Ishikawa (cell line): ENCODE measurements at regions not wholly inside any gene's neighbourhood (a gene's known extent, or its start where the extent isn't known, plus 50 kb on each side); places are given as distances from the start of the nearest gene placed in this dataset.

Source experiments
- CEBPB ChIP-seq: IDR thresholded peaks from 2 replicates; pipeline ENCODE4 v1.6.1; 2012
- CREB1 ChIP-seq: IDR thresholded peaks from 2 replicates; pipeline ENCODE4 v1.6.1; 2012; ENCODE audit warnings: low read depth
- EGR1 ChIP-seq: IDR thresholded peaks from 2 replicates; pipeline ENCODE4 v1.6.1; 2012
- EP300 ChIP-seq: IDR thresholded peaks from 2 replicates; pipeline ENCODE4 v1.6.1; 2012; ENCODE audit warnings: borderline replicate concordance
- FOXM1 ChIP-seq: IDR thresholded peaks from 2 replicates; pipeline ENCODE4 v1.6.1; 2012; ENCODE audit warnings: low read depth, borderline replicate concordance
- MAX ChIP-seq: IDR thresholded peaks from 2 replicates; pipeline ENCODE4 v1.6.1; 2012
- RAD21 ChIP-seq: IDR thresholded peaks from 2 replicates; pipeline ENCODE4 v1.6.1; 2012; ENCODE audit warnings: low read depth
- TAF1 ChIP-seq: IDR thresholded peaks from 2 replicates; pipeline ENCODE4 v1.6.1; 2012; ENCODE audit warnings: low read depth, mild to moderate bottlenecking
- TEAD4 ChIP-seq: IDR thresholded peaks from 2 replicates; pipeline ENCODE4 v1.6.1; 2012
- YY1 ChIP-seq: IDR thresholded peaks from 2 replicates; pipeline ENCODE4 v1.6.1; 2012; ENCODE audit warnings: low read depth
- ZBTB7A ChIP-seq: IDR thresholded peaks from 2 replicates; pipeline ENCODE4 v1.6.1; 2012; ENCODE audit warnings: low read depth

- no peak for TF ChIP-seq MAX
- no peak for TF ChIP-seq EP300
- TF ChIP-seq CEBPB = no peak
- TF ChIP-seq FOXM1 = no peak
- TF ChIP-seq TAF1 = no peak
- TF ChIP-seq ZBTB7A = no peak
- TF ChIP-seq CREB1 = no peak
- no peak for TF ChIP-seq EGR1
- no peak for TF ChIP-seq RAD21
- TF ChIP-seq YY1 = no peak
- TF ChIP-seq TEAD4 = no peak
Measured at GRCh38 chrX:16435399-16435986, 214.5 kb upstream of the S100G start.
